H1 (cell line): ENCODE measurements at regions not wholly inside any gene's neighbourhood (a gene's known extent, or its start where the extent isn't known, plus 50 kb on each side); places are given as distances from the start of the nearest gene placed in this dataset.

Source experiments
- CTCF ChIA-PET: fragments of 300-600 bp; sonication (Branson Sonifier 250); formaldehyde crosslinking; loops from one replicate; lab custom pipeline; 2021; ENCODE audit not compliant: partially characterized antibody; lab: Charles Lee
- POLR2A ChIA-PET: fragments of 300-600 bp; sonication (Branson Sonifier 250); formaldehyde crosslinking; loops from one replicate; lab custom pipeline; 2021; ENCODE audit warnings: inconsistent platforms; ENCODE audit not compliant: partially characterized antibody; lab: Charles Lee
- DNase-seq, 2 experiments: peaks; one replicate each; pipeline versions ENCODE4 v3.0.0 to v3.0.0-alpha.2; 2010 to 2022; ENCODE audit warnings: low spot score in 2 of 2, low read depth in 1 of 2, mixed read lengths in 1 of 2
- FAIRE-seq: peaks from 2 replicates; lab custom pipeline; 2011; peaks lifted over from hg19 to GRCh38; lab: Jason Lieb, UNC
- H2AFZ ChIP-seq: 2 replicates; pipeline ENCODE4 v1.8.1; 2012; ENCODE audit warnings: low read length, inconsistent platforms
- H2AK5ac ChIP-seq: 2 replicates; pipeline ENCODE4 v1.6.1; 2013; ENCODE audit warnings: low read depth, low read length
- H2BK120ac ChIP-seq: replicated peaks from 2 replicates; pipeline ENCODE3; 2013; ENCODE audit warnings: low read depth, low read length, inconsistent platforms
- H2BK12ac ChIP-seq: 2 replicates; pipeline ENCODE4 v1.6.1; 2013; ENCODE audit warnings: low read depth, low read length
- H2BK15ac ChIP-seq: 2 replicates; pipeline ENCODE4 v1.6.1; 2013; ENCODE audit warnings: low read length
- H2BK20ac ChIP-seq: 2 replicates; pipeline ENCODE4 v1.6.1; 2013; ENCODE audit warnings: low read length
- H2BK5ac ChIP-seq: 2 replicates; pipeline ENCODE4 v1.6.1; 2013; ENCODE audit warnings: low read depth, low read length
- H3K14ac ChIP-seq: 2 replicates; pipeline ENCODE4 v1.6.1; 2013; ENCODE audit warnings: inconsistent platforms; ENCODE audit not compliant: insufficient read length
- H3K18ac ChIP-seq: 2 replicates; pipeline ENCODE4 v1.6.1; 2013; ENCODE audit warnings: low read length; ENCODE audit errors: extremely low read depth
- H3K23ac ChIP-seq: 2 replicates; pipeline ENCODE4 v1.6.1; 2013; ENCODE audit warnings: inconsistent platforms; ENCODE audit not compliant: insufficient read length
- H3K23me2 ChIP-seq: 2 replicates; pipeline ENCODE4 v1.6.1; 2013; ENCODE audit warnings: low read depth, low read length
- H3K27ac ChIP-seq: 2 replicates; pipeline ENCODE4 v1.6.1; 2011; ENCODE audit warnings: low read depth, low read length, inconsistent platforms
- H3K27me3 ChIP-seq, 4 experiments: replicated peaks in 1 of 4; 1 replicate in 1 of 4; 2 replicates in 3 of 4; pipeline versions ENCODE4 v1.6.1 to v1.8.1; 2011 to 2013; ENCODE audit warnings: low read length in 3 of 4, mild to moderate bottlenecking in 3 of 4, inconsistent platforms in 2 of 4, mixed read lengths in 2 of 4, moderate library complexity in 1 of 4; ENCODE audit not compliant: control insufficient read depth in 3 of 4, insufficient read depth in 3 of 4; ENCODE audit errors: extremely low read depth in 1 of 4
- H3K36me3 ChIP-seq, 4 experiments: 2 replicates each; pipeline versions ENCODE4 v1.6.1 to v1.8.1; 2011 to 2013; ENCODE audit warnings: mild to moderate bottlenecking in 4 of 4, low read length in 3 of 4, moderate library complexity in 2 of 4, control low read depth in 1 of 4, inconsistent platforms in 1 of 4; ENCODE audit not compliant: insufficient read depth in 4 of 4, control insufficient read depth in 2 of 4
- H3K4ac ChIP-seq: replicated peaks from 2 replicates; pipeline ENCODE3; 2013; ENCODE audit warnings: low read length, low read depth, mixed read lengths, inconsistent platforms; ENCODE audit not compliant: insufficient read length
- H3K4me1 ChIP-seq, 4 experiments: replicated peaks in 1 of 4; 1 replicate in 1 of 4; 2 replicates in 3 of 4; pipeline versions ENCODE4 v1.6.1 to v1.8.1; 2011 to 2013; ENCODE audit warnings: low read length in 3 of 4, inconsistent platforms in 2 of 4, mixed read lengths in 1 of 4; ENCODE audit not compliant: insufficient read depth in 4 of 4, control insufficient read depth in 3 of 4
- H3K4me2 ChIP-seq, 2 experiments: 2 replicates each; pipeline versions ENCODE4 v1.6.1 to v1.8.1; 2011 to 2013; ENCODE audit warnings: low read depth in 2 of 2, low read length in 2 of 2, control low read depth in 1 of 2, inconsistent platforms in 1 of 2, mild to moderate bottlenecking in 1 of 2; ENCODE audit not compliant: insufficient read depth in 1 of 2
- H3K4me3 ChIP-seq, 4 experiments: fragments of 200-600, 300-600 bp in 1 of 4; sonication (generic), shearing (Covaris generic), sonication (Bioruptor Twin) in 1 of 4; 2 replicates each; pipeline versions ENCODE4 v1.5.1 to v1.8.1; 2011 to 2016; ENCODE audit warnings: low read length in 4 of 4, low read depth in 3 of 4, control low read depth in 2 of 4, inconsistent platforms in 2 of 4, mild to moderate bottlenecking in 2 of 4, mixed read lengths in 1 of 4, moderate library complexity in 1 of 4; ENCODE audit not compliant: insufficient read depth in 2 of 4; ENCODE audit errors: extremely low read depth in 1 of 4
- H3K56ac ChIP-seq: replicated peaks from 2 replicates; pipeline ENCODE3; 2013; ENCODE audit warnings: low read depth, mild to moderate bottlenecking, mixed read lengths, low read length, inconsistent platforms; ENCODE audit not compliant: insufficient read length
- H3K79me1 ChIP-seq: 2 replicates; pipeline ENCODE4 v1.6.1; 2013; ENCODE audit warnings: low read depth, low read length, control low read depth
- H3K79me2 ChIP-seq, 2 experiments: 2 replicates each; pipeline versions ENCODE4 v1.6.1 to v1.8.1; 2012 to 2013; ENCODE audit warnings: low read length in 2 of 2, mild to moderate bottlenecking in 2 of 2, inconsistent platforms in 1 of 2; ENCODE audit not compliant: insufficient read depth in 2 of 2, control insufficient read depth in 1 of 2
- H3K9ac ChIP-seq, 4 experiments: replicated peaks in 1 of 4; 1 replicate in 1 of 4; 2 replicates in 3 of 4; pipeline versions ENCODE4 v1.6.1 to v1.8.1; 2011 to 2013; ENCODE audit warnings: low read depth in 3 of 4, low read length in 3 of 4, control low read depth in 2 of 4, mild to moderate bottlenecking in 2 of 4, moderate library complexity in 2 of 4, inconsistent platforms in 1 of 4; ENCODE audit errors: extremely low read depth in 1 of 4
- H3K9me3 ChIP-seq, 2 experiments: 2 replicates each; pipeline versions ENCODE4 v1.6.1 to v1.8.1; 2012 to 2013; ENCODE audit warnings: mild to moderate bottlenecking in 2 of 2, moderate library complexity in 2 of 2, control low read depth in 1 of 2, inconsistent platforms in 1 of 2, low read depth in 1 of 2, low read length in 1 of 2, mixed read lengths in 1 of 2; ENCODE audit not compliant: insufficient read depth in 2 of 2
- H4K20me1 ChIP-seq, 2 experiments: replicated peaks in 1 of 2; 2 replicates each; pipeline versions ENCODE3 to v1.8.1; 2011 to 2013; ENCODE audit warnings: inconsistent platforms in 2 of 2, low read length in 2 of 2, mild to moderate bottlenecking in 1 of 2; ENCODE audit not compliant: insufficient read depth in 2 of 2, control insufficient read depth in 1 of 2
- H4K5ac ChIP-seq: 2 replicates; pipeline ENCODE4 v1.6.1; 2013; ENCODE audit warnings: low read length, low read depth, mixed read lengths, inconsistent platforms; ENCODE audit not compliant: insufficient read length
- H4K8ac ChIP-seq: 2 replicates; pipeline ENCODE4 v1.8.0; 2013; ENCODE audit warnings: mild to moderate bottlenecking, moderate library complexity, low read length, inconsistent platforms; ENCODE audit not compliant: insufficient read depth; ENCODE audit errors: extremely low read depth
- H4K91ac ChIP-seq: replicated peaks from 2 replicates; pipeline ENCODE3; 2013; ENCODE audit warnings: low read length, mixed read lengths, inconsistent platforms; ENCODE audit not compliant: insufficient read length
- CBX5 ChIP-seq: fragments of 300-800, 300-1000 bp; sonication (generic); IDR thresholded peaks from 2 replicates; pipeline ENCODE4 v1.7.1; 2016; ENCODE audit warnings: antibody characterized with exemption, low read length, low read depth
- CTBP2 ChIP-seq: IDR thresholded peaks from 2 replicates; pipeline ENCODE4 v1.7.0; 2011; ENCODE audit warnings: borderline replicate concordance, mild to moderate bottlenecking, moderate library complexity, mixed read lengths, low read length; ENCODE audit not compliant: insufficient read depth, insufficient read length
- POLR2AphosphoS5 ChIP-seq: IDR thresholded peaks from 2 replicates; pipeline ENCODE4 v1.6.1; 2011; ENCODE audit warnings: low read depth, low read length
- SAP30 ChIP-seq: fragments of 300-600 bp; sonication (generic); IDR thresholded peaks from 2 replicates; pipeline ENCODE4 v1.7.1; 2012; ENCODE audit warnings: low read length, moderate library complexity, mild to moderate bottlenecking, inconsistent platforms; ENCODE audit not compliant: insufficient read depth, insufficient replicate concordance
- SP1 ChIP-seq: IDR thresholded peaks from 2 replicates; pipeline ENCODE4 v1.6.1; 2011; ENCODE audit warnings: low read depth, low read length
- ZNF274 ChIP-seq: IDR thresholded peaks from 2 replicates; pipeline ENCODE4 v1.7.0; 2012; ENCODE audit warnings: low read length, borderline replicate concordance; ENCODE audit errors: extremely low read depth
- WGBS, 2 experiments: shearing (Covaris generic) in 1 of 2; methylation state at CpG; one replicate each; pipeline versions ENCODE4 v1.1.6 to v1.1.7; 2013 to 2015; ENCODE audit warnings: low lambda C conversion rate in 2 of 2, mixed read lengths in 2 of 2, inconsistent platforms in 1 of 2, low coverage in 1 of 2, missing lambda C conversion rate in 1 of 2; ENCODE audit not compliant: insufficient replicate concordance in 2 of 2, insufficient coverage in 1 of 2, insufficient read length in 1 of 2; ENCODE audit errors: extremely low coverage in 1 of 2, missing lambda C conversion rate in 1 of 2; 5-methylcytosine and 5-hydroxymethylcytosine counted together

GRCh38 chr2:118177318-118177717 is 89.0 kb downstream of the INSIG2 start:
- Histone ChIP-seq H4K20me1 (no peaks in the 10 kb centered on the region), H3K23ac (no peak overlapping the region), H4K91ac (no peak overlapping the region), H3K27ac (no peak overlapping the region), H3K56ac (no peak overlapping the region), H3K9me3 (no peaks in the 10 kb centered on the region), H3K23me2 (no peaks in the 10 kb centered on the region), H3K4me1 (no peaks in the 10 kb centered on the region; a peak in 1 of 7 replicates), H3K36me3 (no peaks in the 10 kb centered on the region), H3K27me3 (no peaks in the 10 kb centered on the region), H3K79me1 (no peaks in the 10 kb centered on the region), H2AFZ (no peak overlapping the region), H2BK120ac (no peak overlapping the region), H3K18ac (no peak overlapping the region), H3K4ac (no peak overlapping the region), H4K8ac (no peak overlapping the region), H4K5ac (no peak overlapping the region), H2BK5ac (no peak overlapping the region), H3K4me2 (no peak overlapping the region), H3K14ac (no peak overlapping the region), H3K4me3 (no peak overlapping the region), H3K9ac (no peak overlapping the region), H2BK15ac (no peak overlapping the region), H2AK5ac (no peak overlapping the region), H2BK12ac (no peak overlapping the region), H3K79me2 (no peaks in the 10 kb centered on the region), H2BK20ac (no peak overlapping the region)
- TF ChIP-seq SAP30 (no peak), SP1 (no peak), CTBP2 (no peak), POLR2AphosphoS5 (no peak), CBX5 (no peak), ZNF274 (no peak)
- DNase-seq (no peak), FAIRE-seq (no peak)
- 80% methylated on average over 3 of the region's 3 CpGs; no CpG with 5 or more reads in 1 of the 2 experiments for WGBS, 2 experiments
- ChIA-PET POLR2A (interaction anchor here (1.4 to 4.8 kb wide), 2 partner anchors 9 to 14 kb away, joined by 3 to 26 read pairs; no protein-coding TSS in a partner anchor), CTCF (interaction anchor here (0.6 to 1.7 kb wide), 6 partner anchors 10 to 707 kb away, joined by 3 to 4 read pairs (median 3); no protein-coding TSS in a partner anchor)
